ENCODE measurements at regions not wholly inside any gene's neighbourhood (a gene's known extent, or its start where the extent isn't known, plus 50 kb on each side); places are given as distances from the start of the nearest gene placed in this dataset.

- TF ChIP-seq HDAC2 (IDR thresholded peaks at IDR 0.05; ENCODE audit: borderline replicate concordance in 1 of 2, low read depth in 2 of 2, low read length in 2 of 2) (no peak), TBP (IDR thresholded peaks at IDR 0.05; ENCODE audit: low read depth, low read length) (no peak), PHF8 (conservative IDR thresholded peaks at IDR 0.05; ENCODE audit: low read depth, low read length) (no peak), CTCF (IDR thresholded peaks at IDR 0.05; ENCODE audit: control extremely low read depth in 1 of 3, insufficient read depth in 1 of 3, low read depth in 1 of 3, low read length in 3 of 3) (no peak), EGR1 (IDR thresholded peaks at IDR 0.05; ENCODE audit: borderline replicate concordance, low read depth, low read length) (no peak), CEBPB (IDR thresholded peaks at IDR 0.05; ENCODE audit: low read depth, low read length) (no peak)
These were observed 582.2 kb downstream of the CETN3 start for GRCh38 chr5:89827359-89827758.
